ENCODE measurements at regions not wholly inside any gene's neighbourhood (a gene's known extent, or its start where the extent isn't known, plus 50 kb on each side); places are given as distances from the start of the nearest gene placed in this dataset.

DNA sequence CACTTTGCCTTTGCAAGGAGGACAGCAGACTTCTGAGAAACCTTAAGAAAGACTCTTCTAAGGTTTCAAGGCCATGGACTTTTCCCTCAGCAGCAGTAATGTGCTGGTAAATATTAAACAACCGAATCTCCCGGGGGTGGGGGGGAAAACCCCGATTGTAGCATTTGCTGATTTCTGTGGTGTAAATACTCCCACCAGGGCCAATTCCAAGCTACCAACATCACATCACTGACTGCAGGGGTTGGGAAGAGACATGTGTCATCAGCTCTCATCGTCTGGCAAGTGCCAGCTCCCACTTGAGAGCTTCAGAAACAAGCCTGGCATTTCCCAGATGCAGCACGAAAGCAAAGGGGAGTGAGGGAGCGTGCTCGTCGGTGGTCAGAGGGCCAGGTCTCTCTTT, 101.2 kb downstream of the BCOR start:
- no peak for DNase-seq (ENCODE audit: insufficient read length, low spot score)
- TF ChIP-seq, protein P1, sequence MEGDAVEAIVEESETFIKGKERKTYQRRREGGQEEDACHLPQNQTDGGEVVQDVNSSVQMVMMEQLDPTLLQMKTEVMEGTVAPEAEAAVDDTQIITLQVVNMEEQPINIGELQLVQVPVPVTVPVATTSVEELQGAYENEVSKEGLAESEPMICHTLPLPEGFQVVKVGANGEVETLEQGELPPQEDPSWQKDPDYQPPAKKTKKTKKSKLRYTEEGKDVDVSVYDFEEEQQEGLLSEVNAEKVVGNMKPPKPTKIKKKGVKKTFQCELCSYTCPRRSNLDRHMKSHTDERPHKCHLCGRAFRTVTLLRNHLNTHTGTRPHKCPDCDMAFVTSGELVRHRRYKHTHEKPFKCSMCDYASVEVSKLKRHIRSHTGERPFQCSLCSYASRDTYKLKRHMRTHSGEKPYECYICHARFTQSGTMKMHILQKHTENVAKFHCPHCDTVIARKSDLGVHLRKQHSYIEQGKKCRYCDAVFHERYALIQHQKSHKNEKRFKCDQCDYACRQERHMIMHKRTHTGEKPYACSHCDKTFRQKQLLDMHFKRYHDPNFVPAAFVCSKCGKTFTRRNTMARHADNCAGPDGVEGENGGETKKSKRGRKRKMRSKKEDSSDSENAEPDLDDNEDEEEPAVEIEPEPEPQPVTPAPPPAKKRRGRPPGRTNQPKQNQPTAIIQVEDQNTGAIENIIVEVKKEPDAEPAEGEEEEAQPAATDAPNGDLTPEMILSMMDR (IDR thresholded peaks at IDR 0.05; ENCODE audit: insufficient read depth, missing control alignments), result no peak

DNA sequence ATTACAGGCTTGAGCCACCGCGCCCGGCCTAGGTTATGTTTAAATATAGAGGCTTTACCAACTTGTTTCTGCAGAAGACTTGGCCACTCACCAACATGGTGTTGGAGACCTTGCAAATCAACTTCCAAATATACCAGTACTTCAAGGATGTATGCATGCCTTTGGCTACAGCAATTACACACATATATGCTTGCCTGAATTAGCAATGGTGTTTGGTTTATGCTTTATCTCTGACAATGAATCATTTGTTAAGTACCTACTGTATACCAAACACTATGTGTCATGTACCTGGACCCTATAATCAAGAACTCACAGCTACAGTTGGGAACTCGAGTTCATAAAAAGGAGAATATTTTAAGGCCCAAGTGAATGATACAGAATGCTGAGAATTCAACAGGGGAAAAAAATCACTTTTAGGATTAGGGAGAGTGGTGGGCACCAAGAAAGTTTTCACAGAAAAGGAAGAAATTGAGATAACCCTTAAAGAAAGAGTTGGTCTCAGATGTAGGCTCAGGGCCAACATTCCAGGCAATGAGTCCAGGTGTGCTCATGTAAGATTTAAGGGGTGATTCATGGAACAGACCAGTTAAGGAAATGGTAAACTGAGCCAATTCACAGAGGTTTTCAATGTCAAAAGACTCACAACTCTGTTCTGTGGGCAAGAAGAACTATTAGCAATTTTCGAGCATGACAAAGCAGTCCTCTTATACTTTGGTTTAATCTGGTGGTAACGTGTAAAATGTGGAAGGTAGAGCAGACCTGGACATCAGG, 98.9 kb downstream of the BCOR start:
- no peak for DNase-seq (ENCODE audit: insufficient read length, low spot score)
- TF ChIP-seq, protein P1 (IDR thresholded peaks at IDR 0.05; ENCODE audit: insufficient read depth, missing control alignments), result no peak
- no peak for FAIRE-seq

More for the DNA sequence above, 101.2 kb downstream of the BCOR start:
- FAIRE-seq, result no peak
